ENCODE measurements at regions not wholly inside any gene's neighbourhood (a gene's known extent, or its start where the extent isn't known, plus 50 kb on each side); places are given as distances from the start of the nearest gene placed in this dataset.

DNA sequence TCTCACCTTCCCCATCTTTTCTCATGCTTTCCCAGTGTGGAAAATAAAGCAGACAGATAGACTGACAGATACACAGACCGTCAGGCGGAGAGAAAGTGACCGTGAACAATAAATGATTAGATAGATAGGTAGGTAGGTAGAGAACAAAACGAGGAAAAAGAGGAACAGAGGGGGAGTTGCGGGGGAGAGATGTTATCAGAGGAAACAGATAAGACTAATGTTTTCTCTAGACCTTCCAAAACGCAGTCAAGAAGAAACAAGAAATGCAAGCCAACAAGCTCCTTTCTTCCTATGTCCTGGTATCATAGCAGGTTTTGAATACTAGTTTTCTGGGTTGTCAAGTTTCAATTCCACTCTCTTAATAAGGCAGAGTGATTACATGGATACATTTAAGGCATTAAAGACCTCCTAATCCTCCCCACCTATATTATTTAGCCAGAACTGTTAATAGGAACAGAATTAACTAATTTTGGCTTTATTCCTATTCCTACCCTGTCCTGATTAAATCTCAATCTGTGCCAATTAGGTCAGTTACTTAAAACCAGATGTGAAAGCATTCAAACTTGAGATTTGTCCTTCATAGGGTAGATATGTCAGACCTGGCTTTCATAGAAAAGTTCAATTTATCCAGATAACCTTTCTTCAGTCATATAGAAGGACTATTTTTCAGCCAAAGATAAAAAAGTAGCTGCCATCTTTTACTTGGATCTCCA lies 89.0 kb upstream of the PTPRR start:
- DNase-seq: no peak

DNA sequence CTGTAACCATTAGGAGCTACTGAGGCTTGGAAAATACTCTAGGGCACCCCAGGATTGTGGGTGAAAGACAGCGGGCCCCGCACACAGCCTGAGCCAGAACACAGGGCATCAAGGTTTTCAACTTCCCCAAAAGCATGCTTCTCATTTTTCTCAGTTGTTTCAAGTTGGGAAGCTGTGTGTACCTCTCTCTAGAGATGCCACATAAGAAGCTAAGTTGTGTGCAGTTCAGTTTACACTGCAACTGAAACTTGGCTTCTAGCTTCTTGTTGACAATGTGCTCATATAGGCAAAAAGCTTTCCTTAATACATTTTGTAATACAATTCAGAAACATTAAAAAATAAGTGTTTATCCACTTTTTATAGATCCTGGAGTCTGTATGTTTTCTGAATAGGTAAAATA lies 88.1 kb upstream of the PTPRR start:
- DNase-seq: no peak

DNA sequence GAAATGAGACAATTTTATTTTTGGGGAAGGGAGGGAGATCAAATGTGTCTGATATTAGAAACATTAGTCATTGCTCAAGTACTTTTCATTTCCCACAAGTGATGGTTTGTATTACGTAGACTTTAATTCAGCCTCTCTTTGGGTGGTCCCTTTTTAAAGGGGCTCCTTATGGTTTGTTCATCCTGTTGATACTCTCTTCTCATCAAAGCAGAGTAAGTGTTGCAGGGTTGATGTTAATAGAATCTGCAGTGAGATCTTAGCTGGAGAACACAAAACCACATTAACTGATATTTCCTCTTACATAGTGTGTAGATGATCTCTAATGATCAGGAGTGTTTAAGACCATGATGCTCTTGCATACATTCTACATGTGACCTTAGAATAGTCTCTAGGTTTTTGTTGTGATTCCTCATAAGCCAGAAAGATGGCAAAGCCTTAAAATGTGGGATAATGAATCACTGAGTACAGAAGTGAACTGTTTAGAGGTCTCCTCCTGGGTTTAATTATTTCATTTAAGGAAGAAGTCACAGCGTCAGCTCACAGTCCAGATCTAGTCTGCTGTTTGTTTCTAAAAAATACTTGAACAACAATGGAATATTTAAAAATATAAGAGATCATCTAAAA lies 87.4 kb upstream of the PTPRR start:
- DNase-seq: no peak

- no peak for DNase-seq
Observed at GRCh38 chr12:71007020-71007419, 86.5 kb upstream of the PTPRR start.

DNA sequence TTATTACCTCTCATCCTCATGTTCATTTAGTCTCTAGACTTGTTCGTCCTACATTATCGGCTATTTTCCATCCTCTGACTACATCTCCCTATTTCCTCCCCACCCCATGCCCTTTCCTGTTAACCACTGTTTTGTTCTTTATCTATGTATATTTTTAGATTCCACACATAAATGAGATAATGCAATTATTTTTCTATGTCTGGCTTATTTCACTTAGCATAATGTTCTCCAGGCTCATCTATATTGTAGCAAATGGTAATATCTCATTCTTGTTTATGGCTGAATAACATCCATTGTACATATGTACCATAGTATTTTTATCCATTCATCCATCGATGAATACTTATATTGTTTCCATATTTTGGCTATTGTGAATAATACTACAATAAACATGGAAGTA lies 84.6 kb upstream of the PTPRR start:
- no peak for DNase-seq

DNA sequence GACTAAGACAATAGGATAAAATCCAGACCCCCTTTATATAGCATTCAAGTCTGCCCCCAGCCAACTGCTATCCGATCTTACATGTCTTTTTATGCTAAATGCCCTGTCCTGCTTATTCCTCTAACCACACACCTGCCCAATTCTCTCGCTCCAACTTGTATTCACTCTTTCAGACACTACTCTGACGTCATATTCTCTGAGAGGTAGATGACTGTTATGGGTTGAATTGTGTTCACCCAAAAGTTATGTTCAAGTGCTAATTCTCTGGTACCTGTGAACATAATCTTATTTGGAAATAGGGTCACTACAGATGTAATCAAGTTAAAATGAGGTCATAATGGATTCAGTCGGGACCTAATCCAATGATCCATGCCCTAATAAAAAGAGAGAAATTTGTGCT lies 84.0 kb upstream of the PTPRR start:
- DNase-seq: no peak

DNA sequence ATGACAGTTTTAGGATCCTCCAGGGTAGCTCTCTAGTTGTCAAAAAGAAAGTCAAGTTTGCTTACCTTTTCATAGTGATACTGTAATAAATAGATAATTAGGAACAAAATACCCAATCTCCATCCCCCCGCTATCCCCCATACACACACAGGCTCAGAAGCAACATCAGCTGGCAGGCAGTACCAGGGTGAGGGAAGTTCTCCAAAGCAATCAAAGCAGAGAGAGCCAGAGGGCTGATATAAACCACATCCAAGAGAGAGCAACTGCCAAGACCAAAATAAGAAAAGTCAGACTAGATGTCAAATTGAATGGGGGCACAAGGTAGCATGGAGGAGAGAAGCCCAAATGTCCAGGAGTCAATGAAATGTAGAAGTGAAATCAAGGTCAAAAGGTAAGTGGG lies 80.2 kb upstream of the PTPRR start:
- DNase-seq: no peak

DNA sequence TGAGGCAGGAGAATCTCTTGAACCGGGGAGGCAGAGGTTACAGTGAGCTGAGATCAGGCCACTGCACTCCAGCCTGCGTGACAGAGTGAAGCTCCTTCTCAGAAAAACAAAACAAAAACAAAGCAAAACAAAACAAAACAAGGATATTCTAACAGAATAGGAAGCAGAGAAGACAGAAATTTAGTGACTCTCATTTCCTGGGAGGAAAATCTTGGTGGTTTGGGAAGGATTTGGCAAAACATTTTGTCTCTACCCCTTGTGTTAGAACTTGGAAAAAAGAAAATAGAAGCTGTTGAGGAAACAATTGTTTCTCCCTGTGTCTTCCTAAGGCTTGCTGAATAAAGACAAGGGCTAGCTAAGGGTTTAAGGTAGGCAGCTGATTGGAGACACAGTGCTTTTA lies 79.7 kb upstream of the PTPRR start:
- no peak for DNase-seq

DNA sequence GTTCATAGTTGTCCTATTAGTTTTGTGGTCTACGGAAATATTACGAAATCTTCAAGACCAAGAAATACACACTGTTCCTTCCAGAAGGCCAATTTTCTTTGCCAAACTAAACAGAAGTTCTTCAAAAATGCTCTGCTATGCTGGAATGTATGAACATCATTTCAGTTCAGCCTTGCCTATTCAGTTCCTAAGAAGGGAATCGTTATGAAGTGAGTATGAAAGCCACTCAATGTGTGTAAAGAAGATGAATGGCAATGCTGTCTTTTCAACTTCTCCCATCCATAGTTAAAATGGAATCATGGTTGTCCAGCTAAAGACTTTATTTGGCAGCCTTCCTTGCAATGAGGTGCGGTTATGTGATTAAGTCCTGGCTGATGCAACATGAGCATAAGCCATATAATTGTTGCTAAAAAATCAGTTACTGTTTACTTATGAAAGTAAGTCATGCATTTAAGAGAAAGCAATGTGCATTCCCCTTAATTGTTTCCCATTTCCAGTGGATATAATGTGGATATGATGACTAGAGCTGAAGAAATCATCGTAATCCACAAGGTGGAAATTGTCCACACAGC lies 73.8 kb upstream of the PTPRR start:
- no peak for DNase-seq

GRCh38 chr12:70989232-70989631 lies 68.7 kb upstream of the PTPRR start:
- DNase-seq: no peak

DNA sequence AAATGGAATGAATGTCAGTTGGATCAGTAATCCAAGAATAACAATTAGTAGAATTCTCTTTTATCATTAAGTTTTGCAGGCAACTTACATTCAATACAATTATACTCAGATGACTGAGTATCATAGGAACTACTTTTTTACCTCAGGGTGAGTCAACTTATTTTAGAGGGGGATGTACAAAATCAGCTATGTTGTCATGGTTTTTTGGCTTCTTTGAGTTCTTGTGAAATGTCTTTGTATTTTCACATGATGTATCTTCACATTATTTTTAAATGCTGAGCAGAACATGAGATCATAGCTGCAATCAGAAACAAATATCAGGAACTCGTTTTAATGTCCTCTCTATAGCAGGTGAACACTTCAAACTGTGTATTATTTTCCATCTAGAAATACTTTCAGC lies 65.3 kb upstream of the PTPRR start:
- no peak for DNase-seq

DNA sequence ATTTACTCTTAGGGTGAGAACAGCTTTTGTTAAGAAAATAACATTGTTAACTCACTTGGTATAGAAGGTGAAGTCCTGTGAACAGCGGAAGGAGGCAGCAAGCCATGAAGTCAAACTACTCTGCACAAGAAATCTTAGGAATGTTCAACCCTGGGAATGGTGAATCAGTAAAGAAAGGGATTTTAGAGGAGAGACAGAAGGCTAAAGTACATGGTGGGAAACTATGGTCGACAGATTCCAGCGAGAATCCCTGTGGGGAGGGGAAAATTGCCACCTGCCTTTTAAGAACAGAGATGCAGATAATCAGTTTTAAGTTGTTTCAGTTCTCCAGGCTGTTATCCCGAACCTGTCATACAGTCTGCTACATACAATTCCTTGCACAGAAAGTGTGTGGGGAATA lies 63.2 kb upstream of the PTPRR start:
- DNase-seq: no peak

DNA sequence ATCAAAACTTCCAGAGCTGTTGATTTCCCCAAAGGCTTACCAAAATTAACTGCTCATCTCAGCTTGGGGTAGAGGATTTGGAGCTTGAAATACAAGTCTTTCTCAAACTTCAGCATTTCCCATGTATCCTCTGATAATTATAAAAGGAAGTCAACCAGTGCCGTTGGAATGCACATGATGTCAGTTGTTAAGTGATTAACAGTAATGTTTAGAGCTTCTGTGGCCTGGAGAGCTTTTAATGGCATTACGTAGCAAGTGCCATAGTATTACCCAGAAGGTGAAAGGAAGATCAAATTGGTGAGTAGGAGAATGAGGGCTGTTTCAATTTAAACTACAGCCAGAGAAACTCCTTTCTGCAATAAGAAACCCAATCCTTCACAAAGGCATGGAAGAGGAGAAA lies 62.5 kb upstream of the PTPRR start:
- DNase-seq: no peak

DNA sequence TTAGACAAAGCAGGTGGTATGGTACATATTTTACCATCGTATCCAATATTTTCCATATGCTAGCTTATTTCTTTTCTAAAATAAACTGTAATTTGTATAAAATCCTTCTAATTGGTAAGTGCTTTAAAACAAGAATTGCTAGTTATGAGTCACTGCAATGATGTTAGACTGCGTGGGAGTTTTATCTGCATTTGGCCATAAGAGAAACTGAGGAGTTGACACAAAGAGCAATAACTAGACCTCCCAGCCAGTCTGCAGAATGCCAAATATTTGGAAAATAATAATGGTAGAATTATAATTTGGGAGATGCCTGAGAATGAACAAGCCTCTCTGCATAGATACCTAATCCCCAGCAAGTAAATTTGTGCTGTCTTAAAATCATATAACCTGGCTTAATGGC lies 61.7 kb upstream of the PTPRR start:
- no peak for DNase-seq

- DNase-seq: no peak
Observed at GRCh38 chr12:70971001-70971794, 50.7 kb upstream of the PTPRR start.

All from DMS153 (cell line).